Pons (tissue), 1 donor: ENCODE measurements at regions not wholly inside any gene's neighbourhood (a gene's known extent, or its start where the extent isn't known, plus 50 kb on each side); places are given as distances from the start of the nearest gene placed in this dataset.

Experiments used
- DNase-seq: peaks from one replicate; pipeline ENCODE4 v3.0.0-alpha.2; 2016; ENCODE audit warnings: low spot score

GRCh38 chr17:79314617-79315357 is 240.2 kb downstream of the ENGASE start:
- DNase-seq, result no peak

GRCh38 chr17:79311373-79311772 is 236.7 kb downstream of the ENGASE start:
- DNase-seq, result no peak

- DNase-seq, result no peak
Observed at GRCh38 chr17:79306424-79307318, 232.0 kb downstream of the ENGASE start.

- DNase-seq, result no peak
Observed at GRCh38 chr17:79305768-79306423, 231.3 kb downstream of the ENGASE start.

- DNase-seq, result no peak
Observed at GRCh38 chr17:79305376-79305767, 230.7 kb downstream of the ENGASE start.

- DNase-seq, result no peak
Observed at GRCh38 chr17:79304884-79305283, 230.3 kb downstream of the ENGASE start.

GRCh38 chr17:79303641-79304205 is 229.1 kb downstream of the ENGASE start:
- no peak for DNase-seq

GRCh38 chr17:79301469-79301868 is 226.8 kb downstream of the ENGASE start:
- DNase-seq, result no peak

- DNase-seq, result no peak
Observed at GRCh38 chr17:79299349-79299748, 224.7 kb downstream of the ENGASE start.

GRCh38 chr17:79298799-79299198 is 224.2 kb downstream of the ENGASE start:
- DNase-seq, result no peak

- no peak for DNase-seq
Observed at GRCh38 chr17:79296243-79296642, 221.6 kb downstream of the ENGASE start.

- no peak for DNase-seq
Observed at GRCh38 chr17:79295307-79295706, 220.7 kb downstream of the ENGASE start.

GRCh38 chr17:79294459-79295071 is 219.9 kb downstream of the ENGASE start:
- no peak for DNase-seq

GRCh38 chr17:79292501-79292900 is 217.9 kb downstream of the ENGASE start:
- no peak for DNase-seq

- no peak for DNase-seq
Observed at GRCh38 chr17:79291391-79291790, 216.8 kb downstream of the ENGASE start.

GRCh38 chr17:79290726-79291125 is 216.1 kb downstream of the ENGASE start:
- no peak for DNase-seq

- DNase-seq, result no peak
Observed at GRCh38 chr17:79288950-79289349, 214.3 kb downstream of the ENGASE start.

GRCh38 chr17:79286440-79286839 is 211.8 kb downstream of the ENGASE start:
- DNase-seq, result no peak

GRCh38 chr17:79285973-79286372 is 211.3 kb downstream of the ENGASE start:
- no peak for DNase-seq

- no peak for DNase-seq
Observed at GRCh38 chr17:79282294-79282693, 207.7 kb downstream of the ENGASE start.

GRCh38 chr17:79281803-79282202 is 207.2 kb downstream of the ENGASE start:
- no peak for DNase-seq
